22Rv1 (cell line): ENCODE measurements at regions not wholly inside any gene's neighbourhood (a gene's known extent, or its start where the extent isn't known, plus 50 kb on each side); places are given as distances from the start of the nearest gene placed in this dataset.

ENCODE experiments used
- ZFX ChIP-seq: fragments of 450-650 bp; IDR thresholded peaks from 2 replicates; pipeline ENCODE4 v1.6.1; 2017; ENCODE audit warnings: antibody characterized with exemption, borderline replicate concordance
- TF ChIP-seq, protein P1 (sequence below): fragments of 450-650 bp; IDR thresholded peaks from 2 replicates; pipeline ENCODE4 v1.5.1; 2017; ENCODE audit warnings: mild to moderate bottlenecking

DNA sequence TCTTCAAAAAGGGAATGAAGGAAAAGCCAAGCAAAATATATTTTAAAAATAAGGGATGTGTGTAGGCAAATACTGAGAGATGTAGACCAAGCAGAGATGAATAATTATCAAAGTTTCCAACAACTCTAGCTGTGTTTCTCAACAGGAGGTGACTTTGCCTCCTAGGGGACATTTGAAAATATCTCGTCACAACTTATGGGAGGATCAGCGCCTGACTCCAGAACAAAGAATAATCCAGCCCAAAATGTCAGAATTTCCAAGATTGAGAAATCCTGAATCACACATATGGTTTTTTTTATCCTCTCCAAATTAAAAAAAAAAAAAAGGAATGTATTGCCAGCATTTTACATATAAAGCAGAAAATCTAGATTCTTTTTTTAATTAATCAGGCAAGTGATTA, 241.2 kb upstream of the ZFP64 start:
- TF ChIP-seq, protein P1, sequence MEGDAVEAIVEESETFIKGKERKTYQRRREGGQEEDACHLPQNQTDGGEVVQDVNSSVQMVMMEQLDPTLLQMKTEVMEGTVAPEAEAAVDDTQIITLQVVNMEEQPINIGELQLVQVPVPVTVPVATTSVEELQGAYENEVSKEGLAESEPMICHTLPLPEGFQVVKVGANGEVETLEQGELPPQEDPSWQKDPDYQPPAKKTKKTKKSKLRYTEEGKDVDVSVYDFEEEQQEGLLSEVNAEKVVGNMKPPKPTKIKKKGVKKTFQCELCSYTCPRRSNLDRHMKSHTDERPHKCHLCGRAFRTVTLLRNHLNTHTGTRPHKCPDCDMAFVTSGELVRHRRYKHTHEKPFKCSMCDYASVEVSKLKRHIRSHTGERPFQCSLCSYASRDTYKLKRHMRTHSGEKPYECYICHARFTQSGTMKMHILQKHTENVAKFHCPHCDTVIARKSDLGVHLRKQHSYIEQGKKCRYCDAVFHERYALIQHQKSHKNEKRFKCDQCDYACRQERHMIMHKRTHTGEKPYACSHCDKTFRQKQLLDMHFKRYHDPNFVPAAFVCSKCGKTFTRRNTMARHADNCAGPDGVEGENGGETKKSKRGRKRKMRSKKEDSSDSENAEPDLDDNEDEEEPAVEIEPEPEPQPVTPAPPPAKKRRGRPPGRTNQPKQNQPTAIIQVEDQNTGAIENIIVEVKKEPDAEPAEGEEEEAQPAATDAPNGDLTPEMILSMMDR: no peak
- no peak for TF ChIP-seq ZFX
